ENCODE measurements at regions not wholly inside any gene's neighbourhood (a gene's known extent, or its start where the extent isn't known, plus 50 kb on each side); places are given as distances from the start of the nearest gene placed in this dataset.

DNA sequence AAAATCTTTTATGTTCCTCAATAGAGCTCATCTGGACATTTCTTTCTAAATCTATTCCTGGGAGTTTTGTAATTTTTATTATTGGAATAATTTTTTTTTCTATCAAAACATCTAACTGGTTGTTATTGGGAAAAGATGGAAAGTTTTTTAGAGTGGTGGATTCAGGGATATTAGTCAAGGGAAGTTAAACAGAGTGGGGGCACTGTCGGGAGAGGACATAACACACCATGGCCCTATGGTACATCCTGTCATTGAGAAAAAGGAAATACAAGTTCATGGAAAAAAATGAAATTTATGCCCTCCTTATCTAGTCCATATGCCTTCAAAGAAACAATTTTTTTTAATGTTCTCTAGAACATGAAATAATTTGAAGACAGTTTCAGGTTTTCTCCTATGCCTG lies 96.3 kb upstream of the TSPAN5 start:
- Histone ChIP-seq H4K20me1 (ENCODE audit: insufficient read depth) (no peaks in the 10 kb centered on the region), H3K27me3 (ENCODE audit: insufficient read depth, low read length) (no peaks in the 10 kb centered on the region), H3K4me3 (replicated peaks in 1 of 2; ENCODE audit: low read depth in 1 of 2, low read length in 2 of 2) (no peak overlapping the region), H3K9ac (ENCODE audit: low read length) (no peak overlapping the region), H3K4me1 (ENCODE audit: control insufficient read depth in 1 of 2, insufficient read depth in 2 of 2, low read length in 2 of 2) (no peaks in the 10 kb centered on the region), H3K36me3 (ENCODE audit: control insufficient read depth in 1 of 2, insufficient read depth in 2 of 2, low read length in 2 of 2) (no peaks in the 10 kb centered on the region), H3K79me2 (ENCODE audit: insufficient read depth, low read length) (no peaks in the 10 kb centered on the region), H3K4me2 (ENCODE audit: low read length) (no peak overlapping the region), H3K27ac (ENCODE audit: low read depth, low read length) (no peak overlapping the region), H2AFZ (ENCODE audit: low read depth, low read length, poor library complexity, severe bottlenecking) (no peak overlapping the region), H3K9me3 (ENCODE audit: control insufficient read depth in 1 of 2, insufficient read depth in 1 of 2, low read depth in 1 of 2, low read length in 2 of 2) (no peaks in the 10 kb centered on the region), H3K9me2 (ENCODE audit: insufficient read depth) (no peaks in the 10 kb centered on the region)
- POLR2A ChIA-PET, result no interaction called here
- TF ChIP-seq, protein P1, sequence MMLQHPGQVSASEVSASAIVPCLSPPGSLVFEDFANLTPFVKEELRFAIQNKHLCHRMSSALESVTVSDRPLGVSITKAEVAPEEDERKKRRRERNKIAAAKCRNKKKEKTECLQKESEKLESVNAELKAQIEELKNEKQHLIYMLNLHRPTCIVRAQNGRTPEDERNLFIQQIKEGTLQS (IDR thresholded peaks at IDR 0.05), result no peak
- TF ChIP-seq YY1 (IDR thresholded peaks at IDR 0.05; ENCODE audit: extremely low read depth, insufficient replicate concordance, low read depth, low read length), result no peak
- TF ChIP-seq ZNF274 (IDR thresholded peaks at IDR 0.05; ENCODE audit: low read depth, low read length), result no peak
- TF ChIP-seq CBX3 (IDR thresholded peaks at IDR 0.05; ENCODE audit: low read depth), result no peak
- TF ChIP-seq POLR2A (IDR thresholded peaks at IDR 0.05; ENCODE audit: borderline replicate concordance, extremely low read depth, insufficient read depth, insufficient read length), result no peak
- TF ChIP-seq, protein P2, sequence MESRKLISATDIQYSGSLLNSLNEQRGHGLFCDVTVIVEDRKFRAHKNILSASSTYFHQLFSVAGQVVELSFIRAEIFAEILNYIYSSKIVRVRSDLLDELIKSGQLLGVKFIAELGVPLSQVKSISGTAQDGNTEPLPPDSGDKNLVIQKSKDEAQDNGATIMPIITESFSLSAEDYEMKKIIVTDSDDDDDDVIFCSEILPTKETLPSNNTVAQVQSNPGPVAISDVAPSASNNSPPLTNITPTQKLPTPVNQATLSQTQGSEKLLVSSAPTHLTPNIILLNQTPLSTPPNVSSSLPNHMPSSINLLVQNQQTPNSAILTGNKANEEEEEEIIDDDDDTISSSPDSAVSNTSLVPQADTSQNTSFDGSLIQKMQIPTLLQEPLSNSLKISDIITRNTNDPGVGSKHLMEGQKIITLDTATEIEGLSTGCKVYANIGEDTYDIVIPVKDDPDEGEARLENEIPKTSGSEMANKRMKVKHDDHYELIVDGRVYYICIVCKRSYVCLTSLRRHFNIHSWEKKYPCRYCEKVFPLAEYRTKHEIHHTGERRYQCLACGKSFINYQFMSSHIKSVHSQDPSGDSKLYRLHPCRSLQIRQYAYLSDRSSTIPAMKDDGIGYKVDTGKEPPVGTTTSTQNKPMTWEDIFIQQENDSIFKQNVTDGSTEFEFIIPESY (IDR thresholded peaks at IDR 0.05; ENCODE audit: extremely low read depth, insufficient replicate concordance, low read length), result no peak
- TF ChIP-seq POLR2AphosphoS5 (IDR thresholded peaks at IDR 0.05; ENCODE audit: low read depth, low read length), result no peak
- TF ChIP-seq ELF1 (IDR thresholded peaks at IDR 0.05; ENCODE audit: borderline replicate concordance, low read depth), result no peak
- TF ChIP-seq JUND (IDR thresholded peaks at IDR 0.05), result no peak
- TF ChIP-seq EZH2phosphoT487 (IDR thresholded peaks at IDR 0.05; ENCODE audit: borderline replicate concordance), result no peak
- TF ChIP-seq EGR1 (IDR thresholded peaks at IDR 0.05; ENCODE audit: low read depth), result no peak
- no peak for TF ChIP-seq EZH2 (IDR thresholded peaks at IDR 0.05)
- intact Hi-C loops (cut with micrococcal nuclease), result no loop called here
- RAD21 ChIA-PET (ENCODE audit: low non-redundant PET in 1 of 2, low total read pairs in 2 of 2, uncharacterized antibody in 2 of 2, unreplicated experiment in 2 of 2), result no interaction called here
- DNase-seq (ENCODE audit: low read depth, low spot score) (no peak), ATAC-seq (no peak)
- CTCF ChIA-PET, result no interaction called here
- BruUV-seq (replicated peaks), result no TSS peak

Data from HCT116 (cell line).